NAMALWA (cell line): ENCODE measurements at regions not wholly inside any gene's neighbourhood (a gene's known extent, or its start where the extent isn't known, plus 50 kb on each side); places are given as distances from the start of the nearest gene placed in this dataset.

Source experiments
- DNase-seq: peaks from one replicate; pipeline ENCODE4 v3.0.0-alpha.2; 2015; ENCODE audit warnings: low spot score

- DNase-seq: no peak
Observed at GRCh38 chr6:93550551-93551276, 131.4 kb upstream of the EPHA7 start.

GRCh38 chr6:93549868-93550267 is 130.5 kb upstream of the EPHA7 start:
- no peak for DNase-seq

GRCh38 chr6:93524671-93525451 is 105.5 kb upstream of the EPHA7 start:
- DNase-seq: no peak

- DNase-seq: no peak
Observed at GRCh38 chr6:93523365-93523764, 104.0 kb upstream of the EPHA7 start.

- no peak for DNase-seq
Observed at GRCh38 chr6:93516441-93516840, 97.1 kb upstream of the EPHA7 start.

- no peak for DNase-seq
Observed at GRCh38 chr6:93515736-93516135, 96.4 kb upstream of the EPHA7 start.

- no peak for DNase-seq
Observed at GRCh38 chr6:93498713-93499112, 79.4 kb upstream of the EPHA7 start.

GRCh38 chr6:93496548-93496947 is 77.2 kb upstream of the EPHA7 start:
- DNase-seq: no peak

GRCh38 chr6:93494057-93494456 is 74.7 kb upstream of the EPHA7 start:
- no peak for DNase-seq

- DNase-seq: no peak
Observed at GRCh38 chr6:93474733-93475179, 55.4 kb upstream of the EPHA7 start.

- DNase-seq: no peak
Observed at GRCh38 chr6:93471281-93471680, 51.9 kb upstream of the EPHA7 start.
